Left ventricle myocardium inferior (tissue), 1 donor: ENCODE measurements at regions not wholly inside any gene's neighbourhood (a gene's known extent, or its start where the extent isn't known, plus 50 kb on each side); places are given as distances from the start of the nearest gene placed in this dataset.

Source experiments
- DNase-seq: peaks from one replicate; pipeline ENCODE4 v3.0.0-alpha.2; 2020
- H3K27ac ChIP-seq: fragments of 200-600 bp; replicated peaks from 2 replicates; pipeline ENCODE4 v1.8.0; 2021
- H3K27me3 ChIP-seq: fragments of 200-600 bp; 2 replicates; pipeline ENCODE4 v1.8.0; 2021; ENCODE audit warnings: low read depth
- H3K36me3 ChIP-seq: fragments of 200-600 bp; 2 replicates; pipeline ENCODE4 v1.8.0; 2021
- H3K4me1 ChIP-seq: fragments of 200-600 bp; 2 replicates; pipeline ENCODE4 v1.8.0; 2021
- H3K4me3 ChIP-seq: fragments of 200-600 bp; 2 replicates; pipeline ENCODE4 v1.8.0; 2021; ENCODE audit warnings: mild to moderate bottlenecking, moderate library complexity
- H3K9me3 ChIP-seq: fragments of 200-600 bp; replicated peaks from 2 replicates; pipeline ENCODE4 v1.8.0; 2021
- intact Hi-C: fragments of 100-400 bp; cut with micrococcal nuclease; formaldehyde crosslinking; loops from one replicate; pipeline ENCODE4 v1.11.0; 2022
- TF ChIP-seq, protein P1 (sequence below): fragments of 200-600 bp; IDR thresholded peaks from 2 replicates; pipeline ENCODE4 v1.8.0; 2021; ENCODE audit warnings: antibody characterized with exemption, mild to moderate bottlenecking, borderline replicate concordance
- donor health status: DM: no; HTN: yes; CAD: no; lungs with severe emphysema.

DNA sequence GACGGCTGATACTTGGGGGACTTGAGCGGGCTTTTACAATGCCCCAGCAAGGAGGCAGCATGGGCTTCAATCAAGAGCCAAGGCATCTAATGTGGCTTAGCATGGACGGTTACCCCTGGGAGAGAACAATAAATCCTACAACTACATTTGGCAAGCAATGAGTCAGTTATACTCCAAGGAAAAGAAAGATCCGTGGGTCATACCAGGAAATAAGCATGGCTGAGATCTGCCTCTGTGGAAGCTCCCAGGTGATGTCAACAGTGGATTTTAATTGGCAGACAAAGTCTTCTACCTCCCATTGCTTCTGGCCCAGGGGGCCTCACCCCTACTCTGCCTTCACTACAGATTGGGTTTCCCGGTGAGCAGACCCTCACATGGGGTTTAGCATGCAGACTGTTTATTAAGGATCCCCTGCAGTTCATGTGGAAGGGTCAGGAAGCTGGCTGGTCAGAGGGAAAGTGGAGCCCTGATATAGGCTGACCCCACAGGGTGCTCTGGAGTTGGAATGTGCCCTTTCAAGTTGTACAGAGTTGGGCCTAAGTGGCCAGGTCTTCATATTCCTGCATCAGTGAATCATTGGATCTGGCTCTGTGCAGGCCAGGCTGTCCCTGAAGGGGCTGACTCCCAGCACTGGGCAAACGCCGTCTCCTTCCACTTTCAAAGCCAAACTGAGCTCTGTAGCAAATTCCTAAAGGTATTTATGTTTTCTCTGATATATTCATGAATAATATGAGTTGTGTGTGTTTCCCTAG lies 91.3 kb upstream of the GGTLC1 start:
- DNase-seq, result no peak
- TF ChIP-seq, protein P1, sequence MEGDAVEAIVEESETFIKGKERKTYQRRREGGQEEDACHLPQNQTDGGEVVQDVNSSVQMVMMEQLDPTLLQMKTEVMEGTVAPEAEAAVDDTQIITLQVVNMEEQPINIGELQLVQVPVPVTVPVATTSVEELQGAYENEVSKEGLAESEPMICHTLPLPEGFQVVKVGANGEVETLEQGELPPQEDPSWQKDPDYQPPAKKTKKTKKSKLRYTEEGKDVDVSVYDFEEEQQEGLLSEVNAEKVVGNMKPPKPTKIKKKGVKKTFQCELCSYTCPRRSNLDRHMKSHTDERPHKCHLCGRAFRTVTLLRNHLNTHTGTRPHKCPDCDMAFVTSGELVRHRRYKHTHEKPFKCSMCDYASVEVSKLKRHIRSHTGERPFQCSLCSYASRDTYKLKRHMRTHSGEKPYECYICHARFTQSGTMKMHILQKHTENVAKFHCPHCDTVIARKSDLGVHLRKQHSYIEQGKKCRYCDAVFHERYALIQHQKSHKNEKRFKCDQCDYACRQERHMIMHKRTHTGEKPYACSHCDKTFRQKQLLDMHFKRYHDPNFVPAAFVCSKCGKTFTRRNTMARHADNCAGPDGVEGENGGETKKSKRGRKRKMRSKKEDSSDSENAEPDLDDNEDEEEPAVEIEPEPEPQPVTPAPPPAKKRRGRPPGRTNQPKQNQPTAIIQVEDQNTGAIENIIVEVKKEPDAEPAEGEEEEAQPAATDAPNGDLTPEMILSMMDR, result no peak
- Histone ChIP-seq H3K9me3 (no peaks in the 10 kb centered on the region), H3K4me1 (no peaks in the 10 kb centered on the region), H3K4me3 (no peak overlapping the region), H3K27me3 (peaks cover 25% of the 10 kb centered on the region), H3K36me3 (no peaks in the 10 kb centered on the region), H3K27ac (no peak overlapping the region)
- intact Hi-C loops, result no loop called here

DNA sequence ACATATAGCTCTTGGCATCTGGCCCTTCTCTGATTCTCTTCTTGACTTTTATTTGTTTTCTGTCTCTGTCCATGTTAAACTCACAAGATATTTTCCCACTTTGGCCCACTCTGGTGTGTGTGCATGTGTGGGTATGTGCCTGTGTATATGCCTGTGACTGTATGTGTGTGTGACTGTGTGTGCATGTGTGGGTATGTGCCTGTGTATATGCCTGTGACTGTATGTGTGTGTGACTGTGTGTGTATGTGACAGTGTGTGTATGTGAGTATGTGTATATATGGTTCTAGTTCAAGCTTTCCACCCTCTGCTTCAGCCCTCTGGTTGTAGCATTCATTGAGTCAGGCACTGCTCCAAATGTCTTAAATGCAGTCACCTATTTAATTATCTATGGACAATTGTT lies 88.6 kb upstream of the GGTLC1 start:
- Histone ChIP-seq H3K4me3 (no peak overlapping the region), H3K27me3 (peaks cover 17% of the 10 kb centered on the region)
- TF ChIP-seq, protein P1, result no peak

DNA sequence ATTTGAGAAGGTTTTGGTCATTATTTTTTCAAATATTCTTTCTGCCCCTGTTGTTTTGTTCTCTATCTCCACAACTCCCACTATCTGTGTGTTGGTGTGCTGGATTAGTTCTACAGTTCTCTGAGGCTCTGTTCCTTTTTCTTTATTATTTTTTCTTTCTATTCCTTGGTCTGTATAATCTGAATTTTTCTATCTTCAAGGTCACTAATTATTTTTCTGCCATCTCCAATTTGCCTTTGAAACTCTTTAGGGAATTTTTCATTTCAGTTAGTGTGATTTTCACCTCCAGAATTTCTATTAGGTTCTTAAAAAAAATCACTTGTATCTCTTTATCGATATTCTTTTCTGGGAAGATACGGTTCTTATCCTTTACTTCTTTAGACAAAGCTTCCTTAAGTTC lies 82.1 kb upstream of the GGTLC1 start:
- peaks cover 20% of the 10 kb centered on the region for H3K27me3 ChIP-seq
- no peaks in the 10 kb centered on the region for H3K4me1 ChIP-seq
- peaks cover 43% of the 10 kb centered on the region for H3K9me3 ChIP-seq
- intact Hi-C loops, result no loop called here
- TF ChIP-seq, protein P1, result no peak
- H3K27ac ChIP-seq, result no peak overlapping the region
- H3K4me3 ChIP-seq, result no peak overlapping the region
- DNase-seq, result no peak
- no peaks in the 10 kb centered on the region for H3K36me3 ChIP-seq

More for the DNA sequence above, 88.6 kb upstream of the GGTLC1 start:
- H3K4me1 ChIP-seq, result no peaks in the 10 kb centered on the region
- H3K36me3 ChIP-seq, result no peaks in the 10 kb centered on the region
- H3K27ac ChIP-seq, result no peak overlapping the region
- intact Hi-C loops, result no loop called here
- DNase-seq, result no peak
- peaks cover 4% of the 10 kb centered on the region for H3K9me3 ChIP-seq

DNA sequence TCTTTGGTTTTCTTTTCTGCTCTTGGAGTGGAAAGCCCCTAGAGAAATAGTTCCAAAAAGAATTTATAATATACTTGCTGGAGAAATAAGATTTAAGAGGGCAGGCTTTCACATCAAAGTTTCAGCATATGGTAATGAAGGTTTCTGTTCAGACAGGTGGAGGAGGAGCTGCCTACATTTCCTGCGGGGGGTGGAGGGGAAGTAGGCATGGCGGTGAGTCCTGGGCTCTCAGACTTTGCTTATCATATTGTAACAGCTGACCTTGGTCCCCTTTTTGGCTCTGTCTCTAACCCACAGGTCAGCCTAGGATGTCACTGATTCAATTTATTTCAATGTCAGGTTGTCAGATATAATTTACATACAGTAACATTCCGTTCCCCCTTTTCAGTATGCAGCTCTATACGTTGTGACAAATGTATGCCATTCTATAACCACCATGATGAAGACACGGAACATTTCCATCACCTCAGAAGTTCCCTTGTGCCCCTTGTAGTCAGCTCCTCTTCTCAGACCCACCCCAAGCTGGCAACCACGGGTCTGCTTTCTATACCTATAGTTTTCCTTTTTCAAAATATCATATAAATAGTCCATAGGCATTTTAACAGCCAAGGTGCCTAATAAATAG lies 77.6 kb upstream of the GGTLC1 start:
- Histone ChIP-seq H3K36me3 (no peaks in the 10 kb centered on the region), H3K9me3 (peaks cover 29% of the 10 kb centered on the region), H3K4me1 (no peaks in the 10 kb centered on the region), H3K27ac (no peak overlapping the region), H3K27me3 (peaks cover 14% of the 10 kb centered on the region), H3K4me3 (no peak overlapping the region)
- no peak for DNase-seq
- intact Hi-C loops, result no loop called here
- TF ChIP-seq, protein P1, result no peak

DNA sequence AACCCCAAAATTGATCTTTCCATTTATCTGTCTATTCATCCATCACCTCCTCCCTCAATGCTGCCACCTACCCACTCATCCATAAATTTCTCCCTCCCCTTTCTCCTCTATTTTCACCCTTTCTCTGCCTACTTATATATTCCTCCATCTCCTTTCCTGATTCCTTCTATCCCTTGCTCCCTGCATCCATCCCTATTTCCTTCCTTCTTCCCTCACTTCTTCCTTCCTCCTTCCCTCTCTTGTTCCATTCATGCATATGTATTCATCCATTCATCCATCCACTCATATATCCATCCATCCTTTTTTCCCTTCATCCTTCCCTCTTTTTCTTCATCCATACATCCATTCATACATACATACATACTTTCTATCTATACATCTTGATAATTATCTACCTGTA lies 76.3 kb upstream of the GGTLC1 start:
- H3K4me3 ChIP-seq, result no peak overlapping the region
- intact Hi-C loops, result no loop called here
- H3K9me3 ChIP-seq, result peaks cover 17% of the 10 kb centered on the region
- no peaks in the 10 kb centered on the region for H3K36me3 ChIP-seq
- peaks cover 19% of the 10 kb centered on the region for H3K27me3 ChIP-seq
- H3K27ac ChIP-seq, result no peak overlapping the region
- DNase-seq, result no peak
- TF ChIP-seq, protein P1, result no peak
- no peaks in the 10 kb centered on the region for H3K4me1 ChIP-seq
